Retinal pigment epithelial cell (primary cell): ENCODE measurements at regions not wholly inside any gene's neighbourhood (a gene's known extent, or its start where the extent isn't known, plus 50 kb on each side); places are given as distances from the start of the nearest gene placed in this dataset.

Experiments
- DNase-seq: peaks from one replicate; pipeline ENCODE4 v3.0.0-alpha.2; 2010; ENCODE audit warnings: low read depth
- H3K4me3 ChIP-seq: 2 replicates; pipeline ENCODE4 v1.5.1; 2011; ENCODE audit warnings: mild to moderate bottlenecking, low read length, control low read depth, moderate library complexity
- TF ChIP-seq, protein P1 (sequence below): conservative IDR thresholded peaks from 2 replicates; pipeline ENCODE4 v1.5.1; 2011; ENCODE audit warnings: low read depth, low read length, control low read depth, inconsistent platforms

DNA sequence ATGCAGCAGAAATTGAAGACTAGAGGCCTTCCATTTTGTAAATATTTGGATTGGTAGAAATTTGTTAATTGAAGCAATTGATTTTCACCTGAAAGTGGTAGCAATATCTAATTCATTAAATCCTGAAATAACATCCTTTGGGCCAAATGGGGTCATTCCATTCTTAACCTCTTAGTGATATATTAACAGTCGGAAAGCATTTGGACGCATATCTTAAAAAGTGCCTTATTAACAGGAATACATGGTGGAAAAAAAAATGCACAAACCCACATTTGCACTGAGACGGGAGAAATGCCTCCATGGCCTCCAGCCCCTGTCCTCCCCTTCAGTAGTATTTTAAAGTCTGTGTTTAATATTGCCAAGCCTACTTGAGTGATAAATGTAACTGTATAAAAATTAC is 205.5 kb downstream of the TFAP2B start:
- H3K4me3 ChIP-seq, result no peak overlapping the region
- no peak for DNase-seq
- TF ChIP-seq, protein P1, sequence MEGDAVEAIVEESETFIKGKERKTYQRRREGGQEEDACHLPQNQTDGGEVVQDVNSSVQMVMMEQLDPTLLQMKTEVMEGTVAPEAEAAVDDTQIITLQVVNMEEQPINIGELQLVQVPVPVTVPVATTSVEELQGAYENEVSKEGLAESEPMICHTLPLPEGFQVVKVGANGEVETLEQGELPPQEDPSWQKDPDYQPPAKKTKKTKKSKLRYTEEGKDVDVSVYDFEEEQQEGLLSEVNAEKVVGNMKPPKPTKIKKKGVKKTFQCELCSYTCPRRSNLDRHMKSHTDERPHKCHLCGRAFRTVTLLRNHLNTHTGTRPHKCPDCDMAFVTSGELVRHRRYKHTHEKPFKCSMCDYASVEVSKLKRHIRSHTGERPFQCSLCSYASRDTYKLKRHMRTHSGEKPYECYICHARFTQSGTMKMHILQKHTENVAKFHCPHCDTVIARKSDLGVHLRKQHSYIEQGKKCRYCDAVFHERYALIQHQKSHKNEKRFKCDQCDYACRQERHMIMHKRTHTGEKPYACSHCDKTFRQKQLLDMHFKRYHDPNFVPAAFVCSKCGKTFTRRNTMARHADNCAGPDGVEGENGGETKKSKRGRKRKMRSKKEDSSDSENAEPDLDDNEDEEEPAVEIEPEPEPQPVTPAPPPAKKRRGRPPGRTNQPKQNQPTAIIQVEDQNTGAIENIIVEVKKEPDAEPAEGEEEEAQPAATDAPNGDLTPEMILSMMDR, result no peak

DNA sequence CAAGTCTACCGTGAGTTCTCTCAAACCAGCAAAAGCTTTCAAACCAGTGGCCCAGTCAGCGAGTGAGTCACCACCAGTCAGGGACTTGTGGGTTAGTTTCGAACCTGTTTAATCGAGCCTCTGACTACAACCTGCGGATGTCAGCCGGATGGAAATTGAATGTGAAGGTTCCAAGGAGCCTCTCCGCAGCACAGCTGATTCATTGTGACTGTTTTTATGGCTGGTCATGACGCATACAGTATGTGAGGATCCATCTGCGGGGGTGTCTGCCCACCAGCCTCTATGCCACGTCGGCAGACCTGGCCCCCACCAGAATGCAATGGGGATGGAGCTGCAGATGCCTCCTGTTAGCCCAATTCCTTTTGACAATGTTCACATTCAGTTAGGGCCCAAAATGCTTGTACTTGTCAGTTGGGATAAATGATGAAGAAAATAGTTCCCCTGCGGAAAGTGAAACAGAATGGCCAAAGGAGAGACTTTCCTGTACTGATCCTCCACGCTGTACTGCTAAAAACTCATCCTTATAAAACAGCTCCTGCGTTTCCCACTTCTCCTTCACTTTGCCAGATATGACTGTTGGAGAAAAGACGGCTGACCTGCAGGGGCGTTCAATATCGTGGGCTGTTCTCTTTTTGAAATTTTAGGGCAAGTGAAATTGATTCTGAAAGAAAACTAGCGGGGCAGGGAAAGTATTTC is 206.6 kb downstream of the TFAP2B start:
- TF ChIP-seq, protein P1, result no peak
- no peak for DNase-seq
- H3K4me3 ChIP-seq, result no peak overlapping the region

DNA sequence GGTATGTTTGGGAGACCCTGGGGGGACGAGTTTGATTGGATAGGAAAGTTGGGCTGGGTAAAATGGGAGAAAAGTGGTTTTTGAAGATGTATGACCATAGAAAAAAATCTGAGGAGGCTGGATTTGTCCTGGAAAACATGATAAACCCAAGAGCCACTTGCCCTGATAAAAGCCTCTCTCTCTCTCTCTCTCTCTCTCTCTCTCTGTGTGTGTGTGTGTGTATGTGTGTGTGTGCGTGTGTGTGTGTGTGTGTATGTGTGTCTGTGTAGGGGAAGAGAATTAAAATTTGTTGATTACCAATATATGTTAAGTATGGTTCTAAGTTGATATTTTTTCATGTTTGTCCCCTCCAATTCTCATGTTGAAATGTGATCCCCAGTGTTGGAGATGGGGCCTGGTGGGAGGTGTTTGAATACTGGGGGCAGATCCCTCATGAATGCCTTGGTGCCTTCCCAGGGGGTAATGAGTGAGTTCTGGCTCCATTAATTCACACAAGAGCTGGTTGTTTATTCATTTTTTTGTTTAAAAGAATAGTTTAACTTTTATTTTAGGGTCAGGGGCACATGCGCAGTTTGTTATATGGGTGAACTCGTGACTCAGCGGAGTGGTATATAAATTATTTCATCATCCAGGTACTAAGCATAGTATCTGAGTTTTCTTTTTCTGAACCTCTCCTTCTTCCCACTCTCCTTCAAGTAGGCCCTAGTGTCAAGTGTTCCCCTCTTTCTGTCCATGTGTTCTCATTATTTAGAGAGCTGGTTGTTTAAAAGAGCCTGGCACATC is 208.8 kb downstream of the TFAP2B start:
- DNase-seq, result no peak
- TF ChIP-seq, protein P1, result no peak

DNA sequence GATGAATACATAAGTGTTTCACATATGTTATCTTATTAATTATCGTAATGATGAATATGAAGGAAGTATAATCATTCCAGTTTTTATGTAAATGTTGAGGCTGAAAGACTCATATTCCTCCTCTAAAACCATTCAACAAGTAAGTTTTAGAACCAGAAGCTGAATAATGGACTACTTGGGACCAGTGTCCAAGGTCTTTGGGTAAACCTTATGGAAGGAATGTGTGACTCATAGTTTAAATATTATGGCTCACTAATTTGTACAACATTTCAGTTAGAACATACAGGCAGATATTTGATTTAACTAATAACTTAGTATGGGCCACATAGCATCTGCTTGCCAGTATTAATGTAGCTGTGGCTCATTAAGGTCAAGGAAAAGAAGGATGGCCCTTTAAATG is 209.6 kb downstream of the TFAP2B start:
- TF ChIP-seq, protein P1, result no peak
- peak; percentile 31 for DNase-seq
- no peak overlapping the region for H3K4me3 ChIP-seq

More for the DNA sequence above, 208.8 kb downstream of the TFAP2B start:
- no peak overlapping the region for H3K4me3 ChIP-seq

DNA sequence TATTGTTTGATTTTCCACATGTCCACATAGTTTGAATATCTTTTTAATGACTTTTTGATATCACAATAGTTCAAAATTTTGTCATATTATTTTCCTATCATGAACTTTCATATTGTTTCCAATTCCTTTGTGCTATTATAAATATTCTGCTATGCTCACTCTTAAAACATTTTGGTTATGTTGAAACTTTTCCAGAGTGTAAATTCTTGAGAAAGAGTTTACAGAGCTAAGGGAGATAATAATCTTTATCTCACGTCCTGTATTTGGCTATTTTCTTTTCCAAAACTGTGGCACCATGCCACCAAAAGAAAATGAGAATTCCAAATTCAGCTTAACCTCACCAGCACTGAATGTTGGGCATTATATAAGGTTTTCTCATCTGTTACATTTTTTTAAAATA is 210.9 kb downstream of the TFAP2B start:
- no peak overlapping the region for H3K4me3 ChIP-seq
- TF ChIP-seq, protein P1, result no peak
- DNase-seq, result no peak

DNA sequence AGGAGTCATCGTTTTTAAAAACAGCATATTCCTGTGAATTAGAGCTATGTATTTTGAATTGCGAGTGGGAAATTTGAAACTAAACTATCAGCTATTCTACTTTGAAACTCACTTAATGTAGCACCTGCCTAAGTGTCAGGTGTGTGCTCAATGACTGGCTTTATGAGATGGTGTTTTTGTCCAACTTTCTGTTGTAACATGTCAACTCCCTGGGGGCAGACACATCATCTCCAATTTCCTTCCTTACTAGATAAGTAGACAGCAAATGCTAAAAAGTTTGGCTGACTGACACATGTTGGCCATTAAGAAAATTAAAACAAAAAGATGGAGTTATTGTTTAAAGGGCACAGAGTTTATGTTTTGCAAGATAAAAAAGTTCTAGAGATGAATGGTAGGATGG is 226.9 kb downstream of the TFAP2B start:
- TF ChIP-seq, protein P1, result no peak
- no peak for DNase-seq

DNA sequence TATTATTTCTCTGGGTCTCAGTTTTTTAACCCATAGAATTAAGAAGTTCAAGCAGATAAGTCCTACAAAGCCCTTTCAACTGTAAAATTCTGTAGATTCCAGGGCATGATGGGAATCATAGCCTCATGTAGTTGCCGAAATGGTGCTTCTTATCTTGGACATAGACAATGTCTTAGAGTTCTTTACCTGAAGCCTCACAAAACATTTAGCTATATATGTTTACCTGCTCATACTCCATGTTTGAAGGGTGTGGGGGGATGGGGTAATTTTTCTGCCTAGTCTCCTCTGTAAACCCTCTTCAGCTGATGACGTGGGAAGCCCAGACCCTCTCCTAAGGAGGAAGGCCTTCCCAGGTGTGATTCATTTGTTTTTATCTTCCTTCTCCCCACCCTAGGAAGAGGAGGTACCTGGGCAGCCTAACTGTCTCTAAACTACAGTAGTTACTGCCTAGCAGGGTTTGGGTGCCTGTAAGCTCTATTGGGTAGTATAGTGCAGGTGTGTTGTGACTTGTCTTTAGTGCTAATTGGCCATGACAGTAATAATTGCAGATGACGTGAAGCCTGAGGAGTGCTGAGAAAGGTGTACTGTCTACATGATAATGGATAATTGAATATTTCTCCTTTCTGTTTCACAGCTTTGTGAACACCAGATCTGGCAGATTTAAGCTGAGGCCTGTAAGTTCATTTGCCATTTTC is 230.8 kb downstream of the TFAP2B start:
- H3K4me3 ChIP-seq, result no peak overlapping the region
- no peak for DNase-seq
- TF ChIP-seq, protein P1, result no peak

More for the DNA sequence above, 226.9 kb downstream of the TFAP2B start:
- H3K4me3 ChIP-seq, result no peak overlapping the region
